GM10266 (cell line): ENCODE measurements at regions not wholly inside any gene's neighbourhood (a gene's known extent, or its start where the extent isn't known, plus 50 kb on each side); places are given as distances from the start of the nearest gene placed in this dataset.

Experiments used
- DNase-seq: peaks from one replicate; pipeline ENCODE4 v3.0.0; 2012; ENCODE audit errors: extremely low spot score
- CTCF ChIP-seq: IDR thresholded peaks from 2 replicates; pipeline ENCODE4 v1.5.1; 2012; ENCODE audit warnings: mild to moderate bottlenecking, low read depth; ENCODE audit not compliant: control insufficient read depth, insufficient read depth; ENCODE audit errors: missing control alignments

GRCh38 chr9:129377931-129378661 is 200.0 kb upstream of the IER5L start:
- no peak for DNase-seq
- no peak for TF ChIP-seq CTCF

- DNase-seq = no peak
- no peak for TF ChIP-seq CTCF
Observed at GRCh38 chr9:129377181-129377580, 199.1 kb upstream of the IER5L start.

GRCh38 chr9:129375845-129376244 is 197.8 kb upstream of the IER5L start:
- no peak for TF ChIP-seq CTCF
- DNase-seq = no peak

- no peak for DNase-seq
- no peak for TF ChIP-seq CTCF
Observed at GRCh38 chr9:129374651-129375050, 196.6 kb upstream of the IER5L start.

- no peak for TF ChIP-seq CTCF
Observed at GRCh38 chr9:129374231-129374630, 196.2 kb upstream of the IER5L start.

GRCh38 chr9:129373361-129373760 is 195.3 kb upstream of the IER5L start:
- DNase-seq = no peak
- no peak for TF ChIP-seq CTCF

More at GRCh38 chr9:129374231-129374630, 196.2 kb upstream of the IER5L start:
- no peak for DNase-seq

GRCh38 chr9:129370770-129371169 is 192.7 kb upstream of the IER5L start:
- DNase-seq = no peak
- no peak for TF ChIP-seq CTCF
